Endothelial cell of umbilical vein (primary cell): ENCODE measurements at regions not wholly inside any gene's neighbourhood (a gene's known extent, or its start where the extent isn't known, plus 50 kb on each side); places are given as distances from the start of the nearest gene placed in this dataset.

Source experiments
- BruUV-seq: library from RNA; stranded (reverse); fragments of 400-500 nt; replicated peaks from 2 replicates; lab custom pipeline; 2021; lab: Mats Ljungman, UMichigan
- CTCF ChIA-PET: fragments of 300-600, 350-600 bp; sonication (Branson Sonifier 250); formaldehyde crosslinking; loops from one replicate; lab custom pipeline; 2021; ENCODE audit warnings: antibody characterized with exemption, inconsistent platforms; lab: Charles Lee
- POLR2A ChIA-PET: fragments of 300-600, 350-600 bp; sonication (Branson Sonifier 250); formaldehyde crosslinking; loops from one replicate; lab custom pipeline; 2021; ENCODE audit warnings: antibody characterized with exemption, inconsistent platforms; lab: Charles Lee
- DNase-seq: peaks from one replicate; pipeline ENCODE4 v3.0.0-alpha.2; 2011; ENCODE audit warnings: low read depth, low spot score
- FAIRE-seq: peaks from 2 replicates; lab custom pipeline; 2011; peaks lifted over from hg19 to GRCh38; lab: Jason Lieb, UNC
- H2AFZ ChIP-seq: 2 replicates; pipeline ENCODE4 v1.6.0; 2012; ENCODE audit warnings: low read depth, low read length, control low read depth, inconsistent platforms
- H3K27ac ChIP-seq: 2 replicates; pipeline ENCODE4 v1.5.1; 2011; ENCODE audit warnings: low read depth, mild to moderate bottlenecking, control low read depth, low read length, moderate library complexity; ENCODE audit not compliant: insufficient read depth
- H3K27me3 ChIP-seq, 2 experiments: 2 replicates each; pipeline versions ENCODE4 v1.6.0 to v1.6.1; 2011; ENCODE audit warnings: low read length in 2 of 2, mixed read lengths in 1 of 2; ENCODE audit not compliant: control insufficient read depth in 2 of 2, insufficient read depth in 2 of 2
- H3K36me3 ChIP-seq, 2 experiments: 2 replicates in 1 of 2; 3 replicates in 1 of 2; pipeline ENCODE4 v1.5.1; 2011; ENCODE audit warnings: low read length in 2 of 2, mild to moderate bottlenecking in 1 of 2, moderate library complexity in 1 of 2; ENCODE audit not compliant: control insufficient read depth in 2 of 2, insufficient read depth in 2 of 2; ENCODE audit errors: extremely low read depth in 1 of 2
- H3K4me1 ChIP-seq: 3 replicates; pipeline ENCODE4 v1.5.1; 2011; ENCODE audit warnings: mild to moderate bottlenecking, low read length; ENCODE audit not compliant: control insufficient read depth, insufficient read depth; ENCODE audit errors: extremely low read depth
- H3K4me2 ChIP-seq: 2 replicates; pipeline ENCODE4 v1.6.1; 2011; ENCODE audit warnings: low read length, control low read depth, mixed read lengths; ENCODE audit not compliant: insufficient read depth
- H3K4me3 ChIP-seq, 3 experiments: fragments of 200-600 bp in 1 of 3; sonication (generic), shearing (Covaris generic) in 1 of 3; replicated peaks in 1 of 3; 2 replicates each; pipeline ENCODE4 v1.5.1; 2011 to 2016; ENCODE audit warnings: control low read depth in 3 of 3, low read length in 3 of 3, mild to moderate bottlenecking in 2 of 3, inconsistent platforms in 1 of 3, low read depth in 1 of 3, moderate library complexity in 1 of 3; ENCODE audit not compliant: insufficient read depth in 1 of 3
- H3K79me2 ChIP-seq: 2 replicates; pipeline ENCODE4 v1.6.0; 2012; ENCODE audit warnings: low read length, inconsistent platforms; ENCODE audit not compliant: control insufficient read depth, insufficient read depth
- H3K9ac ChIP-seq: replicated peaks from 2 replicates; pipeline ENCODE3; 2011; ENCODE audit warnings: low read length, control low read depth; ENCODE audit not compliant: insufficient read depth; ENCODE audit errors: extremely low read depth
- H3K9me1 ChIP-seq: replicated peaks from 3 replicates; pipeline ENCODE4 v1.6.0; 2011; ENCODE audit warnings: mild to moderate bottlenecking, low read length; ENCODE audit not compliant: control insufficient read depth, insufficient read depth; ENCODE audit errors: extremely low read depth
- H3K9me3 ChIP-seq: replicated peaks from 2 replicates; pipeline ENCODE4 v1.5.1; 2012; ENCODE audit warnings: low read length, inconsistent platforms; ENCODE audit not compliant: control insufficient read depth, insufficient read depth
- H4K20me1 ChIP-seq: replicated peaks from 2 replicates; pipeline ENCODE3; 2011; ENCODE audit warnings: mild to moderate bottlenecking, low read length; ENCODE audit not compliant: control insufficient read depth, insufficient read depth; ENCODE audit errors: extremely low read depth
- CTCF ChIP-seq, 2 donors: IDR thresholded peaks; 1 replicate in 1 of 2; 2 replicates in 1 of 2; pipeline ENCODE4 v1.5.1; 2011; ENCODE audit warnings: low read length in 2 of 2, mild to moderate bottlenecking in 2 of 2, moderate library complexity in 2 of 2, control low read depth in 1 of 2, inconsistent platforms in 1 of 2, low read depth in 1 of 2; ENCODE audit not compliant: insufficient read depth in 1 of 2; ENCODE audit errors: extremely low read depth in 1 of 2
- EZH2 ChIP-seq: IDR thresholded peaks from 2 replicates; pipeline ENCODE4 v1.6.1; 2012; ENCODE audit warnings: borderline replicate concordance, low read depth, mild to moderate bottlenecking, moderate library complexity, low read length, inconsistent platforms; ENCODE audit not compliant: severe bottlenecking
- FOS ChIP-seq: IDR thresholded peaks from 2 replicates; pipeline ENCODE4 v1.6.1; 2011; ENCODE audit warnings: mild to moderate bottlenecking, low read length, moderate library complexity, borderline replicate concordance; ENCODE audit not compliant: insufficient read depth
- GATA2 ChIP-seq: IDR thresholded peaks from 2 replicates; pipeline ENCODE4 v1.7.0; 2011; ENCODE audit warnings: low read depth, mild to moderate bottlenecking, moderate library complexity, mixed read lengths, low read length; ENCODE audit not compliant: insufficient read length, insufficient read depth
- JUN ChIP-seq: IDR thresholded peaks from 2 replicates; pipeline ENCODE4 v1.6.1; 2011; ENCODE audit warnings: borderline replicate concordance, low read depth; ENCODE audit not compliant: insufficient read length, insufficient read depth
- MYC ChIP-seq: IDR thresholded peaks from one replicate; pipeline ENCODE4 v1.6.1; 2011; ENCODE audit warnings: mild to moderate bottlenecking, low read depth, low read length
- POLR2A ChIP-seq: IDR thresholded peaks from 2 replicates; pipeline ENCODE4 v1.6.1; 2012; ENCODE audit warnings: low read depth, mild to moderate bottlenecking, control low read depth, low read length
- POLR2AphosphoS5 ChIP-seq: IDR thresholded peaks from 2 replicates; pipeline ENCODE4 v1.6.1; 2012; ENCODE audit warnings: low read depth, mild to moderate bottlenecking, control low read depth, low read length, moderate library complexity; ENCODE audit not compliant: insufficient read depth
- dilution Hi-C: fragments of 300-500 bp; cut with MboI; formaldehyde crosslinking; loops from one replicate; pipeline ENCODE4 v1.15.0; 2019; ENCODE audit warnings: low sequenced_read_pairs; ENCODE audit not compliant: extremely low pct_ligation_motif_present
- intact Hi-C: fragments of 100-400 bp; cut with micrococcal nuclease; formaldehyde crosslinking; loops from one replicate; pipeline ENCODE4 v1.10.0; 2022
- TF ChIP-seq, protein P1 (sequence below): IDR thresholded peaks from 2 replicates; pipeline ENCODE4 v1.6.1; 2011; ENCODE audit not compliant: insufficient read depth, insufficient read length

DNA sequence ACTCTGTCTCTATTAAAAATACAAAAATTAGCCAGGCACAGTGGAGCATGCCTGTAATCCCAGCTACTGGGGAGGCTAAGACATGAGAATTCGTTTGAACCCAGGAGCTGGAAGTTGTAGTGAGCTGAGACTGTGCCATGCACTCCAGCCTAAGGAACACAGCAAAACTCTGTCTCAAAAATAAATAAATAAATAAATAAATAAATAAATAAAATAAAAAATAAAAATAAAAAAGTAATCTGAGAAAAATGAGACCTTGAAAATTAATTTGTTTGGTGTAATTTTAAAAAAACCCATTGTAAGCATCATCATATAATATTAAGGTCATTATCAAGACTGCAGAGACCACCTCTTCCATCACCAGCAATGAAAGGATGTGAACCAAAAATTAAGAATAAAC is 997.1 kb downstream of the CDH18 start:
- Histone ChIP-seq H3K4me2 (no peak overlapping the region), H3K27me3 (no peaks in the 10 kb centered on the region), H3K9me3 (peaks cover 3% of the 10 kb centered on the region), H3K9ac (no peak overlapping the region), H3K9me1 (no peaks in the 10 kb centered on the region), H3K4me1 (no peaks in the 10 kb centered on the region), H3K79me2 (no peaks in the 10 kb centered on the region), H3K27ac (no peak overlapping the region), H3K4me3 (no peak overlapping the region), H4K20me1 (no peaks in the 10 kb centered on the region), H3K36me3 (no peaks in the 10 kb centered on the region), H2AFZ (no peak overlapping the region)
- intact Hi-C loops (no loop called here), dilution Hi-C loops (no loop called here)
- CTCF ChIA-PET: no interaction called here
- FAIRE-seq (no peak), DNase-seq (no peak)
- no TSS peak for BruUV-seq
- POLR2A ChIA-PET: no interaction called here
- TF ChIP-seq POLR2A (no peak), POLR2AphosphoS5 (no peak), EZH2 (no peak), MYC (no peak)
- TF ChIP-seq, protein P1, sequence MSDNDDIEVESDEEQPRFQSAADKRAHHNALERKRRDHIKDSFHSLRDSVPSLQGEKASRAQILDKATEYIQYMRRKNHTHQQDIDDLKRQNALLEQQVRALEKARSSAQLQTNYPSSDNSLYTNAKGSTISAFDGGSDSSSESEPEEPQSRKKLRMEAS: no peak

- Histone ChIP-seq H3K4me3 (no peak overlapping the region), H3K9me1 (no peaks in the 10 kb centered on the region), H3K27me3 (no peaks in the 10 kb centered on the region), H3K36me3 (no peaks in the 10 kb centered on the region), H3K79me2 (no peaks in the 10 kb centered on the region), H3K4me2 (no peak overlapping the region), H3K4me1 (no peaks in the 10 kb centered on the region), H2AFZ (no peak overlapping the region), H4K20me1 (no peaks in the 10 kb centered on the region), H3K27ac (no peak overlapping the region), H3K9ac (no peak overlapping the region), H3K9me3 (peaks cover 3% of the 10 kb centered on the region)
- POLR2A ChIA-PET: no interaction called here
- dilution Hi-C loops (no loop called here), intact Hi-C loops (no loop called here)
- CTCF ChIA-PET: no interaction called here
- TF ChIP-seq CTCF (IDR thresholded peaks at IDR 0.05; ENCODE audit: extremely low read depth in 1 of 2, insufficient read depth in 1 of 2, low read depth in 1 of 2, low read length in 2 of 2) (no peak), EZH2 (no peak), GATA2 (no peak), JUN (no peak), POLR2AphosphoS5 (no peak), POLR2A (no peak), FOS (no peak), MYC (no peak)
- TF ChIP-seq, protein P1: no peak
- FAIRE-seq (no peak), DNase-seq (no peak)
- no TSS peak for BruUV-seq
These were observed 995.7 kb downstream of the CDH18 start for GRCh38 chr5:18992264-18992663.
